ENCODE measurements at regions not wholly inside any gene's neighbourhood (a gene's known extent, or its start where the extent isn't known, plus 50 kb on each side); places are given as distances from the start of the nearest gene placed in this dataset.

DNA sequence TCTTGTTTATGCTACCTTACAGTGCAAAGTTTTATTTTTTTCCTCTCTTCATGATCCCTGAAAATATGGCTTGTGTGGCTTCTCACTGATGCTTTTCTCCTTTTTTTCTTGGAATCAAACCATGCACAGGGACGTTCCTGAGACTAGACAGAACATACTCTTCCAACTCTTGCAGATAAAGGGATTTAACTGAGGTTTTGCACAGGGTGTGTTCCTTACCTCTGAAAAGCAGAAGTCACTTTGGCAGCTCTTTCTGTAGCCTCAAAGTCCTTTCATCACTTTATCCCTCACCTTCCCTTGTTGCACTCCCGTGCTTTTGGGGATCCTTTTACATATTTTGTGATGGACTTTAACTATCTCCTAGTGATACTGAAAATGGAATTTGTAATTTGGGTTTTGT is 300.1 kb downstream of the SPRY1 start:
- no peak for TF ChIP-seq EZH2 (IDR thresholded peaks at IDR 0.05; ENCODE audit: borderline replicate concordance, insufficient read depth, low read depth, low read length, poor library complexity, severe bottlenecking)
- TF ChIP-seq, protein P1, sequence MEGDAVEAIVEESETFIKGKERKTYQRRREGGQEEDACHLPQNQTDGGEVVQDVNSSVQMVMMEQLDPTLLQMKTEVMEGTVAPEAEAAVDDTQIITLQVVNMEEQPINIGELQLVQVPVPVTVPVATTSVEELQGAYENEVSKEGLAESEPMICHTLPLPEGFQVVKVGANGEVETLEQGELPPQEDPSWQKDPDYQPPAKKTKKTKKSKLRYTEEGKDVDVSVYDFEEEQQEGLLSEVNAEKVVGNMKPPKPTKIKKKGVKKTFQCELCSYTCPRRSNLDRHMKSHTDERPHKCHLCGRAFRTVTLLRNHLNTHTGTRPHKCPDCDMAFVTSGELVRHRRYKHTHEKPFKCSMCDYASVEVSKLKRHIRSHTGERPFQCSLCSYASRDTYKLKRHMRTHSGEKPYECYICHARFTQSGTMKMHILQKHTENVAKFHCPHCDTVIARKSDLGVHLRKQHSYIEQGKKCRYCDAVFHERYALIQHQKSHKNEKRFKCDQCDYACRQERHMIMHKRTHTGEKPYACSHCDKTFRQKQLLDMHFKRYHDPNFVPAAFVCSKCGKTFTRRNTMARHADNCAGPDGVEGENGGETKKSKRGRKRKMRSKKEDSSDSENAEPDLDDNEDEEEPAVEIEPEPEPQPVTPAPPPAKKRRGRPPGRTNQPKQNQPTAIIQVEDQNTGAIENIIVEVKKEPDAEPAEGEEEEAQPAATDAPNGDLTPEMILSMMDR (IDR thresholded peaks at IDR 0.05): no peak

All from B cell (primary cell).